Ishikawa (cell line): ENCODE measurements at regions not wholly inside any gene's neighbourhood (a gene's known extent, or its start where the extent isn't known, plus 50 kb on each side); places are given as distances from the start of the nearest gene placed in this dataset.

Experiments
- CEBPB ChIP-seq: IDR thresholded peaks from 2 replicates; pipeline ENCODE4 v1.6.1; 2012
- CREB1 ChIP-seq: IDR thresholded peaks from 2 replicates; pipeline ENCODE4 v1.6.1; 2012; ENCODE audit warnings: low read depth
- EGR1 ChIP-seq: IDR thresholded peaks from 2 replicates; pipeline ENCODE4 v1.6.1; 2012
- EP300 ChIP-seq: IDR thresholded peaks from 2 replicates; pipeline ENCODE4 v1.6.1; 2012; ENCODE audit warnings: borderline replicate concordance
- FOXM1 ChIP-seq: IDR thresholded peaks from 2 replicates; pipeline ENCODE4 v1.6.1; 2012; ENCODE audit warnings: low read depth, borderline replicate concordance
- NFIC ChIP-seq: IDR thresholded peaks from 2 replicates; pipeline ENCODE4 v1.6.1; 2012
- RAD21 ChIP-seq: IDR thresholded peaks from 2 replicates; pipeline ENCODE4 v1.6.1; 2012; ENCODE audit warnings: low read depth
- TAF1 ChIP-seq: IDR thresholded peaks from 2 replicates; pipeline ENCODE4 v1.6.1; 2012; ENCODE audit warnings: low read depth, mild to moderate bottlenecking
- TCF12 ChIP-seq: IDR thresholded peaks from 2 replicates; pipeline ENCODE4 v1.6.1; 2012; ENCODE audit warnings: low read depth
- TEAD4 ChIP-seq: IDR thresholded peaks from 2 replicates; pipeline ENCODE4 v1.6.1; 2012
- YY1 ChIP-seq: IDR thresholded peaks from 2 replicates; pipeline ENCODE4 v1.6.1; 2012; ENCODE audit warnings: low read depth
- ZBTB7A ChIP-seq: IDR thresholded peaks from 2 replicates; pipeline ENCODE4 v1.6.1; 2012; ENCODE audit warnings: low read depth
- TF ChIP-seq, protein P1 (sequence below): IDR thresholded peaks from 2 replicates; pipeline ENCODE4 v1.6.1; 2012
- TF ChIP-seq, protein P2 (sequence below): IDR thresholded peaks from 2 replicates; pipeline ENCODE4 v1.6.1; 2012
- TF ChIP-seq, protein P3 (sequence below): IDR thresholded peaks from 2 replicates; pipeline ENCODE4 v1.6.1; 2012; ENCODE audit warnings: low read depth, mild to moderate bottlenecking

DNA sequence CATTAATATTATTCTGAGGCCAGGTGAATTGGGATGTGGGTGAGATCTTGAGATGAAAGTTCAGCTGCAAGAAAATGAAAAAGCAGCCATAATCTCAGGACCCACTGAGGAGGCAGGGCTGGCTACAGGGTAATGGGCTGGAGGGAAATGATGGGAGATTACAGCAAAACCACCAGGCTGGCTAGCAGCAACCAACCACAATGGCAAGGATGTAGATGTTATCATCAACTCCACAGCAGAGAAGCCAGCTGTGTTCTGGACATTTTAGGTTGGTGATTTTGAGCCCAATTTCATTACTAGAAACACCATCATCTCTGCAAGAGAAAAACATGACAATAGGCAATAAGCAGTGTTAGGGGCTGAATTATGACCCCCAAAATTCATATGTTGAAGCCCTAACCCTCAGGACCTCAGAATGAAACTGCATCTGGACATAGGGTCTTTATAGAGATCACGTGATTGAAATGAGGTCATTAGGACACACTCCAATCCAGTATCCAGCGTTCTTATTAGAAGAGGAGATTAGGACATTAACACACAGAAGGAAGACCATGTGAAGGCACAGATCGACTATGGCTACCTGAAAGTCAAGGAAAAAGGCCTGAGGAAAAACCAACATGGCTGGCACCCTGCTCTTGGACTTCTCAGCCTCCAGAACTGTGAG lies 139.8 kb upstream of the KIT start:
- no peak for TF ChIP-seq EGR1
- TF ChIP-seq ZBTB7A: no peak
- no peak for TF ChIP-seq CEBPB
- no peak for TF ChIP-seq FOXM1
- no peak for TF ChIP-seq RAD21
- TF ChIP-seq, protein P1, sequence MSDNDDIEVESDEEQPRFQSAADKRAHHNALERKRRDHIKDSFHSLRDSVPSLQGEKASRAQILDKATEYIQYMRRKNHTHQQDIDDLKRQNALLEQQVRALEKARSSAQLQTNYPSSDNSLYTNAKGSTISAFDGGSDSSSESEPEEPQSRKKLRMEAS: no peak
- no peak for TF ChIP-seq YY1
- no peak for TF ChIP-seq TEAD4
- TF ChIP-seq TCF12: no peak
- no peak for TF ChIP-seq CREB1
- TF ChIP-seq, protein P2, sequence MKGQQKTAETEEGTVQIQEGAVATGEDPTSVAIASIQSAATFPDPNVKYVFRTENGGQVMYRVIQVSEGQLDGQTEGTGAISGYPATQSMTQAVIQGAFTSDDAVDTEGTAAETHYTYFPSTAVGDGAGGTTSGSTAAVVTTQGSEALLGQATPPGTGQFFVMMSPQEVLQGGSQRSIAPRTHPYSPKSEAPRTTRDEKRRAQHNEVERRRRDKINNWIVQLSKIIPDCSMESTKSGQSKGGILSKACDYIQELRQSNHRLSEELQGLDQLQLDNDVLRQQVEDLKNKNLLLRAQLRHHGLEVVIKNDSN: no peak
- TF ChIP-seq, protein P3, sequence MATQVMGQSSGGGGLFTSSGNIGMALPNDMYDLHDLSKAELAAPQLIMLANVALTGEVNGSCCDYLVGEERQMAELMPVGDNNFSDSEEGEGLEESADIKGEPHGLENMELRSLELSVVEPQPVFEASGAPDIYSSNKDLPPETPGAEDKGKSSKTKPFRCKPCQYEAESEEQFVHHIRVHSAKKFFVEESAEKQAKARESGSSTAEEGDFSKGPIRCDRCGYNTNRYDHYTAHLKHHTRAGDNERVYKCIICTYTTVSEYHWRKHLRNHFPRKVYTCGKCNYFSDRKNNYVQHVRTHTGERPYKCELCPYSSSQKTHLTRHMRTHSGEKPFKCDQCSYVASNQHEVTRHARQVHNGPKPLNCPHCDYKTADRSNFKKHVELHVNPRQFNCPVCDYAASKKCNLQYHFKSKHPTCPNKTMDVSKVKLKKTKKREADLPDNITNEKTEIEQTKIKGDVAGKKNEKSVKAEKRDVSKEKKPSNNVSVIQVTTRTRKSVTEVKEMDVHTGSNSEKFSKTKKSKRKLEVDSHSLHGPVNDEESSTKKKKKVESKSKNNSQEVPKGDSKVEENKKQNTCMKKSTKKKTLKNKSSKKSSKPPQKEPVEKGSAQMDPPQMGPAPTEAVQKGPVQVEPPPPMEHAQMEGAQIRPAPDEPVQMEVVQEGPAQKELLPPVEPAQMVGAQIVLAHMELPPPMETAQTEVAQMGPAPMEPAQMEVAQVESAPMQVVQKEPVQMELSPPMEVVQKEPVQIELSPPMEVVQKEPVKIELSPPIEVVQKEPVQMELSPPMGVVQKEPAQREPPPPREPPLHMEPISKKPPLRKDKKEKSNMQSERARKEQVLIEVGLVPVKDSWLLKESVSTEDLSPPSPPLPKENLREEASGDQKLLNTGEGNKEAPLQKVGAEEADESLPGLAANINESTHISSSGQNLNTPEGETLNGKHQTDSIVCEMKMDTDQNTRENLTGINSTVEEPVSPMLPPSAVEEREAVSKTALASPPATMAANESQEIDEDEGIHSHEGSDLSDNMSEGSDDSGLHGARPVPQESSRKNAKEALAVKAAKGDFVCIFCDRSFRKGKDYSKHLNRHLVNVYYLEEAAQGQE: no peak
- TF ChIP-seq NFIC: no peak
- TF ChIP-seq TAF1: no peak
- no peak for TF ChIP-seq EP300

DNA sequence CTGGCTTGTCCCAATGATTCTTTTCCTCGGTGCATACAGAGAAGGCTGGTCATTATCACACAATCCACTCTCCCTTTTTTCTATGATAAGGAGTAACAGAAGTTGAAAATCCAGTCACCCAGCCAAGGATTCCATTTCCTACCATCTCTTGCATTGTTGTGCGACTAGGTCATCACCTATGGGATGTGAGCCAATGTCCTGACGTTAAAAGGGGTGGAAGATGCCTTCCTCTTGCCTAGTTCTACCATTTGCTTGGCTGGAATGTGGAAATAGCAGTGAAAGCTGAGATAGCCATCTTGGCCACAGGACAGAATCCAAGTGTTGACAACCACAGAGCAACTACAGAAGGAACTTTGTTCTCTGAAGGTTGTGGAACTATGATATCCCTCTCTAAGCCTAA lies 132.2 kb upstream of the KIT start:
- TF ChIP-seq CREB1 (no peak), TAF1 (no peak), EP300 (peak; percentile 66; the same call in 1 of the 2 replicates), TEAD4 (peak; percentile 84), EGR1 (no peak), FOXM1 (no peak), NFIC (peak; percentile 70), TCF12 (no peak), RAD21 (no peak), ZBTB7A (no peak), YY1 (peak; percentile 40; the same call in 1 of the 2 replicates), CEBPB (no peak)
- TF ChIP-seq, protein P1: no peak
- TF ChIP-seq, protein P2: no peak
- TF ChIP-seq, protein P3: no peak

DNA sequence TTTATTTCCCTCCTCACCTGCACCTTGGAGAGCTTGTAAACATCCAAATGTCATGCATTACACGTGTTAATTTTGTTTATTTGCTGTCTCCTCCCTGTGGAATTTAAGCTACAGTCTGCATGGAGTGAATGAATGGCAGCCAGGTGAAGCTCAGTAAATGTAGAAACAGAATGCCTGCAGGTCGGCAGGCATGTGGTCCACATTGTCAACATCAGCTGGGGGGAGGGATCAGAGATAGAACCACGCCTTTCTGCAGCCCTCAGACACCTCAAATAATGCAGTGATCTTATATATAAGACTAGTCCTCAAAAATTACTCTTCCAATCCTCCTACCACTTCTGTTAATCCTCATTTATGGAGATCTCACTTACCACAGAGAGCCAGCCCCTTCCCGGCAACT lies 131.2 kb upstream of the KIT start:
- TF ChIP-seq CEBPB: no peak
- no peak for TF ChIP-seq EGR1

DNA sequence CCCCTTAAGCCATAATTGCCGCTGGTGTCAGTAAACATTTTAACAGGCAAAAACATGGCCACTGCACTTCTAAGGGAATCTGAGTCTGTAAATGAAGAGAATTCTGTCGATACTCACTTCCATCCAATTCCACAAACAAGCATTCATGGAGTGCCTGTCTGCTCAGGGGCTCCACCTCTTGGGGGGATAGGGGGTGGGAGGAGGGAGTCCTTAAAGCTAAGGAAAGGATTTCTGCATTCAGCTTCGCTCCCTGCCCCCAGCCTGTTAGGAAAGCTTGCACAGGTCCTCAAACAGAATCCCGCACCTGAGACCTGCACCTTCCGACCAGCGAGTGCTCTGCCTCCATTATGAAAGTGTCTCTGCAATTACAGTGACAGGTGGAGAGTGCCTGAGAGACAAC lies 130.2 kb upstream of the KIT start:
- TF ChIP-seq YY1 (no peak), NFIC (no peak)

DNA sequence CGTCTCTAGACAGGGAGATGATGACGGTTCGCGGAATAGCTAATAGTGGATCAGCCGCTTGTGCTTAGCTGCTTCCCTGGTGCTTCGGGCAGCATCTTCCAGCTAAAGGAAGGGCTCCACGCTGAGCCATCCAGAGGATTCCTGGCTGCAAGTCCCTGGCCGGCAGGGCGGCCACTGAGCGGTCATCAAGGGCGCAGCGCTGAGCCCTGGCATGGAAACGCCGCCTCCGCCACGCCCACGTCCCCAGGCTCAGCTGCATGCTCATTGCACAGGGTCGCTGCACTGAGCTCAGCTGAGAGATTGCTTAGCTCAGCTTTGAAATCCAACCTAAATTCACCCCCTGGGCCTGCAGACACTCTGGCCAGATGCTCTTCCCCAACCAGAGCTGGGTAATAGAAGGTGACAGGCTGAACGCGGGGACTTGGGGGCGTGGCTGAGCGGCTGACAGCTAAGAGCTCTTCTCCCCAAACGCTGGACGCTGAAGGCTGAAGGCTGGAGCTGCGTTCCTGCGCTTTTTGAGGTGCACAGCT lies 118.2 kb upstream of the KIT start:
- TF ChIP-seq RAD21 (no peak), EGR1 (peak; percentile 77), EP300 (no peak)

DNA sequence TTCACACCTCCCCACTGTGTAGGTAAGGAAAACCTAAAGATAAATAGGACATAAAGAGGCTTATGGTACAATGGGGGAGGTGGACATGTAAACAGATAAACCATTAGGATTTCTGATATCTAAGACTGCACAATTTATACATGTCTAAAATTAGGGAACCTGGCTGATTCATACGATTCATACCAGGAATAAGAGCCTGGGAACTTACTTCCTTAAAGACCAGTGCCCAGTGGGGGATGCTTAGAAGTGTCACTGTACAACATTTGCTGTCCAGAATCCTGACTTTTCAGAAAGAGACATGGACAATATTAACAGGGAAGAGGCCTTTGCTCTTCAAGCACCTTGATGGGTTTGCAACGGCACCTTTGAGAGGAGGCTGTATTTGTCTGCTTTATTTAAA lies 116.8 kb upstream of the KIT start:
- TF ChIP-seq, protein P3: no peak
- TF ChIP-seq, protein P2: no peak
- TF ChIP-seq CEBPB (no peak), NFIC (no peak), TCF12 (no peak), ZBTB7A (no peak), FOXM1 (no peak), YY1 (no peak), TEAD4 (no peak), CREB1 (no peak), EGR1 (no peak), TAF1 (no peak), RAD21 (no peak)
- TF ChIP-seq, protein P1: no peak
